ENCODE measurements at regions not wholly inside any gene's neighbourhood (a gene's known extent, or its start where the extent isn't known, plus 50 kb on each side); places are given as distances from the start of the nearest gene placed in this dataset.
A peak's percentile ranks its signal among the peaks of the same experiment; 100 is the strongest.

DNA sequence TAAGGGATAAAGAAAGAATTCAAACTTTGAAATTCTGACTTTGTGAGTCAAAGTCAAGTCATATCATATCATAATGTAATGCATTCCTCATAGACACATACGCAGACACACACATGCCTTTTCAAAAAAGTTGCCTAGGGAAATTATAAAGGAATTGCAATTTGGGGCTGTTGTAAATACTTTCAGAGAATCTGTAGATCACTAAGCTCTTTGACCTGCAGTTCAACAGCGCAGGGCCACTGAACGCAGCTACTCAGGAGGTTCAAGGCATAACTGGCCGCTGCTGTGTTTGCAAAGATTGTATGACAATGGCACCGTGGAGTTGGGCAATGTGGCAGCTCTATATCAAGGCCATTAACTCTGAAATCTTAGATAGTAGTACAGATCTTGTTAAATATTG is 188.4 kb upstream of the THRB start:
- Histone ChIP-seq H3K79me2 (ENCODE audit: control insufficient read depth, insufficient read depth, low read length) (no peaks in the 10 kb centered on the region), H3K9me3 (replicated peaks; ENCODE audit: control insufficient read depth, insufficient read depth, low read length) (no peaks in the 10 kb centered on the region), H3K4me2 (ENCODE audit: insufficient read depth, low read length) (no peak overlapping the region), H3K4me1 (ENCODE audit: control insufficient read depth, extremely low read depth, insufficient read depth, low read length) (no peaks in the 10 kb centered on the region), H3K4me3 (replicated peaks in 1 of 3; ENCODE audit: insufficient read depth in 1 of 3, low read depth in 1 of 3, low read length in 3 of 3) (no peak overlapping the region), H3K27ac (ENCODE audit: insufficient read depth, low read depth, low read length) (no peak overlapping the region), H3K36me3 (ENCODE audit: control insufficient read depth in 2 of 2, extremely low read depth in 1 of 2, insufficient read depth in 2 of 2, low read length in 2 of 2) (no peaks in the 10 kb centered on the region), H3K27me3 (ENCODE audit: control insufficient read depth in 2 of 2, insufficient read depth in 2 of 2, low read length in 2 of 2) (peaks cover 2 to 4% of the 10 kb centered on the region in 2 experiments), H3K9ac (replicated peaks; ENCODE audit: extremely low read depth, insufficient read depth, low read length) (no peak overlapping the region), H3K9me1 (replicated peaks; ENCODE audit: control insufficient read depth, extremely low read depth, insufficient read depth, low read length) (no peaks in the 10 kb centered on the region), H2AFZ (ENCODE audit: low read depth, low read length) (no peak overlapping the region), H4K20me1 (replicated peaks; ENCODE audit: control insufficient read depth, extremely low read depth, insufficient read depth, low read length) (no peaks in the 10 kb centered on the region)
- no peak for FAIRE-seq
- ChIA-PET POLR2A (no interaction called here), CTCF (interaction anchor here (1.1 to 4.1 kb wide), 19 partner anchors 8 to 911 kb away, joined by 3 to 99 read pairs (median 4); no protein-coding TSS in a partner anchor)
- BruUV-seq (replicated peaks): no TSS peak
- no peak for DNase-seq (ENCODE audit: low read depth, low spot score)
- intact Hi-C loops (cut with micrococcal nuclease) (loop anchor here (1.0 to 5.0 kb wide), 4 partner anchors 186 to 684 kb away; no protein-coding TSS in a partner anchor), dilution Hi-C loops (cut with MboI; ENCODE audit: extremely low pct_ligation_motif_present, low sequenced_read_pairs) (no loop called here)
- TF ChIP-seq EZH2 (IDR thresholded peaks at IDR 0.05; ENCODE audit: borderline replicate concordance, low read depth, low read length, severe bottlenecking) (no peak), MYC (IDR thresholded peaks at IDR 0.05; ENCODE audit: low read depth, low read length) (no peak)

DNA sequence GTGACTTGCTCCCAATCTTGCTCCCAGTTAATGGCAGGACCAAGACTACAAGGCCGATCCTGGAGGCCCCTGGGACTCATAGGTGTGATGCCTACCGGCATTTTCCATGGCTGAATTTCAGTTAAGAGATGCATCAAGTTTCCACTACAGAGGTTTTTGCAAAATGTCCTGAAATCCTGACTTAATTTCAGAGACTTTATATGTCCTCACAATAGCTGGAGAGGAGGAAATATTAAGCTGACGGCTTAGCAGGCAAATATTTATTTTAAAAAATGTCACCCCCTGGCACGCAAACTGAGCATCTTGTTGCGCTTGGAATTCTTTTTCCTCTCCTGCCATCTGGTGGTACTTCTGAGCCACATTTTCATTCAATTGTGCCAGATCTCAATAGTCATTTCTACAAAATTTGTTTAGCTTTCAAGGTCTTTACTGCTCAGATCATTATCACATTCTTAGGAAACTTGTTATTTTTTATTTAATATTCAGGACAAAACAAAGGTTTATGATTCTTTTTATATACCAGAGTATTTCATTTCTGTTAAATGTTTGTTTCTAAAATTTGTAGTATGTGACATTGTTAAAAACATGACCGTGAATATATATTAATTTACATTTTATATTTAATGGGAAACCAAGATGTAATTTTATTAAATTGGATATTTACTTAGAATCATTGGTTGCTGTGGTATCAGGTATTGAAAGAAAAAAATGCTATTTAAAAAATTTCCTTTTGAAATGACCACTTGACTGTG is 189.2 kb upstream of the THRB start:
- dilution Hi-C loops (cut with MboI; ENCODE audit: extremely low pct_ligation_motif_present, low sequenced_read_pairs) (no loop called here), intact Hi-C loops (cut with micrococcal nuclease) (loop anchor here (1.0 to 5.0 kb wide), 4 partner anchors 187 to 685 kb away; no protein-coding TSS in a partner anchor)
- Histone ChIP-seq H4K20me1 (replicated peaks; ENCODE audit: control insufficient read depth, extremely low read depth, insufficient read depth, low read length) (no peaks in the 10 kb centered on the region), H3K9ac (replicated peaks; ENCODE audit: extremely low read depth, insufficient read depth, low read length) (no peak overlapping the region), H2AFZ (ENCODE audit: low read depth, low read length) (no peak overlapping the region), H3K4me3 (replicated peaks in 1 of 3; ENCODE audit: insufficient read depth in 1 of 3, low read depth in 1 of 3, low read length in 3 of 3) (no peak overlapping the region), H3K9me1 (replicated peaks; ENCODE audit: control insufficient read depth, extremely low read depth, insufficient read depth, low read length) (no peaks in the 10 kb centered on the region), H3K79me2 (ENCODE audit: control insufficient read depth, insufficient read depth, low read length) (no peaks in the 10 kb centered on the region), H3K4me1 (ENCODE audit: control insufficient read depth, extremely low read depth, insufficient read depth, low read length) (no peaks in the 10 kb centered on the region), H3K36me3 (ENCODE audit: control insufficient read depth in 2 of 2, extremely low read depth in 1 of 2, insufficient read depth in 2 of 2, low read length in 2 of 2) (no peaks in the 10 kb centered on the region), H3K27me3 (ENCODE audit: control insufficient read depth in 2 of 2, insufficient read depth in 2 of 2, low read length in 2 of 2) (peaks cover 2 to 4% of the 10 kb centered on the region in 2 experiments), H3K4me2 (ENCODE audit: insufficient read depth, low read length) (no peak overlapping the region), H3K27ac (ENCODE audit: insufficient read depth, low read depth, low read length) (no peak overlapping the region), H3K9me3 (replicated peaks; ENCODE audit: control insufficient read depth, insufficient read depth, low read length) (no peaks in the 10 kb centered on the region)
- DNase-seq (ENCODE audit: low read depth, low spot score): peak; percentile 61
- peak; percentile 26 for FAIRE-seq
- TF ChIP-seq POLR2AphosphoS5 (IDR thresholded peaks at IDR 0.05; ENCODE audit: insufficient read depth, low read depth, low read length) (no peak), CTCF (IDR thresholded peaks at IDR 0.05; ENCODE audit: extremely low read depth in 1 of 2, insufficient read depth in 1 of 2, low read depth in 1 of 2, low read length in 2 of 2) (peak; percentile 52 to 54), FOS (IDR thresholded peaks at IDR 0.05; ENCODE audit: borderline replicate concordance, insufficient read depth, low read length) (no peak), MYC (IDR thresholded peaks at IDR 0.05; ENCODE audit: low read depth, low read length) (no peak), JUN (IDR thresholded peaks at IDR 0.05; ENCODE audit: borderline replicate concordance, insufficient read depth, insufficient read length, low read depth) (no peak), POLR2A (IDR thresholded peaks at IDR 0.05; ENCODE audit: low read depth, low read length) (no peak)
- POLR2A ChIA-PET: interaction anchor here (0.6 kb wide), 1 partner anchor 430 kb away, joined by 3 read pairs; no protein-coding TSS in a partner anchor
- CTCF ChIA-PET: interaction anchor here (0.6 to 4.1 kb wide), 32 partner anchors 9 to 910 kb away, joined by 3 to 99 read pairs (median 4); no protein-coding TSS in a partner anchor
- BruUV-seq (replicated peaks): no TSS peak

Measured in endothelial cell of umbilical vein (primary cell).